H1 (cell line): ENCODE measurements at regions not wholly inside any gene's neighbourhood (a gene's known extent, or its start where the extent isn't known, plus 50 kb on each side); places are given as distances from the start of the nearest gene placed in this dataset.

Experiments used
- CHD7 ChIP-seq: fragments of 300-600 bp; sonication (generic); IDR thresholded peaks from 2 replicates; pipeline ENCODE4 v1.7.1; 2012; ENCODE audit warnings: low read length, moderate library complexity, mild to moderate bottlenecking, inconsistent platforms; ENCODE audit not compliant: insufficient replicate concordance
- FOSL1 ChIP-seq: IDR thresholded peaks from 2 replicates; pipeline ENCODE4 v1.6.1; 2011; ENCODE audit warnings: mild to moderate bottlenecking, low read depth, low read length, moderate library complexity; ENCODE audit not compliant: insufficient read depth
- SAP30 ChIP-seq: fragments of 300-600 bp; sonication (generic); IDR thresholded peaks from 2 replicates; pipeline ENCODE4 v1.7.1; 2012; ENCODE audit warnings: low read length, moderate library complexity, mild to moderate bottlenecking, inconsistent platforms; ENCODE audit not compliant: insufficient read depth, insufficient replicate concordance

GRCh38 chr11:119780222-119780953, 51.4 kb upstream of the NECTIN1 start (continued):
- no peak for TF ChIP-seq SAP30
- no peak for TF ChIP-seq FOSL1
- no peak for TF ChIP-seq CHD7
